Glutamatergic neuron (in vitro differentiated cells): ENCODE measurements at regions not wholly inside any gene's neighbourhood (a gene's known extent, or its start where the extent isn't known, plus 50 kb on each side); places are given as distances from the start of the nearest gene placed in this dataset.

Experiments used
- DNase-seq: peaks from one replicate; pipeline ENCODE4 v3.0.0; 2022
- H3K27ac Mint-ChIP-seq: one replicate; pipeline ENCODE4 v1.8.0; 2020; ENCODE audit warnings: mild to moderate bottlenecking, mixed read lengths, inconsistent platforms; ENCODE audit not compliant: unreplicated experiment
- H3K27me3 Mint-ChIP-seq: one replicate; pipeline ENCODE4 v1.8.0; 2020; ENCODE audit warnings: mild to moderate bottlenecking, moderate library complexity, mixed read lengths, inconsistent platforms; ENCODE audit not compliant: unreplicated experiment
- H3K36me3 Mint-ChIP-seq: one replicate; pipeline ENCODE4 v1.8.0; 2020; ENCODE audit warnings: mild to moderate bottlenecking, mixed read lengths, inconsistent platforms; ENCODE audit not compliant: unreplicated experiment
- H3K4me1 Mint-ChIP-seq: one replicate; pipeline ENCODE4 v1.8.0; 2020; ENCODE audit warnings: mild to moderate bottlenecking, low read depth, mixed read lengths, inconsistent platforms; ENCODE audit not compliant: unreplicated experiment
- H3K4me3 Mint-ChIP-seq: one replicate; pipeline ENCODE4 v1.8.0; 2020; ENCODE audit warnings: mild to moderate bottlenecking, mixed read lengths, inconsistent platforms; ENCODE audit not compliant: unreplicated experiment
- H3K9me3 Mint-ChIP-seq: one replicate; pipeline ENCODE4 v1.8.0; 2020; ENCODE audit warnings: mild to moderate bottlenecking, moderate library complexity, mixed read lengths, inconsistent platforms; ENCODE audit not compliant: unreplicated experiment
- CTCF ChIP-seq: fragments of 200-600 bp; sonication (generic); IDR thresholded peaks from one replicate; pipeline ENCODE4 v1.5.0; 2021; ENCODE audit not compliant: partially characterized antibody, unreplicated experiment

GRCh38 chr15:98150084-98150483 lies 189.6 kb downstream of the ARRDC4 start:
- Mint-ChIP-seq H3K9me3 (no peaks in the 10 kb centered on the region), H3K27me3 (no peaks in the 10 kb centered on the region), H3K36me3 (no peaks in the 10 kb centered on the region), H3K4me3 (no peak overlapping the region), H3K27ac (no peak overlapping the region), H3K4me1 (no peaks in the 10 kb centered on the region)
- TF ChIP-seq CTCF = no peak
- no peak for DNase-seq

GRCh38 chr15:98150536-98150935 lies 190.0 kb downstream of the ARRDC4 start:
- Mint-ChIP-seq H3K36me3 (no peaks in the 10 kb centered on the region), H3K9me3 (no peaks in the 10 kb centered on the region), H3K4me3 (no peak overlapping the region), H3K4me1 (no peaks in the 10 kb centered on the region), H3K27ac (no peak overlapping the region), H3K27me3 (no peaks in the 10 kb centered on the region)
- DNase-seq = no peak
- TF ChIP-seq CTCF = no peak

DNA sequence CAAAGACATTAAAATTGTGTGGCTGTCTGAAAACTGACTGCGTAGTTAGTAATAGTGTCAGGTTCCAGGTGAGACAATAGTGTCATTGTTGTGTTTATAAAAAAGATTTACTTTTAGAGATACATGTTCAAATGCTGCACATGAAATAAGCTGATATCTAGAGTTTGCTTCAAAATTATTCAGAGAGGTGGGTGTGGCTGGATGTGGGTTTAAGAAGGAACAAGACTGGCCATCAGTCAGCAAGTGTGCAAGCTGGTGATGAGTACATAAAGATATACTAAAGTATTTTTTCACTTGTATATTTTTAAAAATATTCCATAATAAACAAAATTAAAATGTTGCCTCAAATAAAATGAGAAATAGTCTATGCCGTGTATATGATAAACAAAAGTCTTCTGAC lies 190.6 kb downstream of the ARRDC4 start:
- H3K27ac Mint-ChIP-seq = no peak overlapping the region
- no peaks in the 10 kb centered on the region for H3K36me3 Mint-ChIP-seq
- H3K4me1 Mint-ChIP-seq = no peaks in the 10 kb centered on the region
- no peaks in the 10 kb centered on the region for H3K9me3 Mint-ChIP-seq
- no peak for DNase-seq
- H3K4me3 Mint-ChIP-seq = no peak overlapping the region
- no peaks in the 10 kb centered on the region for H3K27me3 Mint-ChIP-seq
- no peak for TF ChIP-seq CTCF

GRCh38 chr15:98152156-98152555 lies 191.7 kb downstream of the ARRDC4 start:
- DNase-seq = no peak
- Mint-ChIP-seq H3K27ac (no peak overlapping the region), H3K9me3 (no peaks in the 10 kb centered on the region), H3K4me3 (no peak overlapping the region), H3K36me3 (no peaks in the 10 kb centered on the region), H3K27me3 (no peaks in the 10 kb centered on the region), H3K4me1 (no peaks in the 10 kb centered on the region)
- TF ChIP-seq CTCF = no peak

- no peak for DNase-seq
- no peaks in the 10 kb centered on the region for H3K4me1 Mint-ChIP-seq
- H3K36me3 Mint-ChIP-seq = no peaks in the 10 kb centered on the region
- no peak overlapping the region for H3K27ac Mint-ChIP-seq
- H3K9me3 Mint-ChIP-seq = no peaks in the 10 kb centered on the region
- H3K27me3 Mint-ChIP-seq = no peaks in the 10 kb centered on the region
- no peak for TF ChIP-seq CTCF
- no peak overlapping the region for H3K4me3 Mint-ChIP-seq
Observed at GRCh38 chr15:98154863-98155262, 194.4 kb downstream of the ARRDC4 start.
